NCI-H524 (cell line): ENCODE measurements at regions not wholly inside any gene's neighbourhood (a gene's known extent, or its start where the extent isn't known, plus 50 kb on each side); places are given as distances from the start of the nearest gene placed in this dataset.

ENCODE experiments used
- DNase-seq, 2 experiments: peaks; one replicate each; lab custom pipeline; 2025; lab: John Stamatoyannopoulos, UW

DNA sequence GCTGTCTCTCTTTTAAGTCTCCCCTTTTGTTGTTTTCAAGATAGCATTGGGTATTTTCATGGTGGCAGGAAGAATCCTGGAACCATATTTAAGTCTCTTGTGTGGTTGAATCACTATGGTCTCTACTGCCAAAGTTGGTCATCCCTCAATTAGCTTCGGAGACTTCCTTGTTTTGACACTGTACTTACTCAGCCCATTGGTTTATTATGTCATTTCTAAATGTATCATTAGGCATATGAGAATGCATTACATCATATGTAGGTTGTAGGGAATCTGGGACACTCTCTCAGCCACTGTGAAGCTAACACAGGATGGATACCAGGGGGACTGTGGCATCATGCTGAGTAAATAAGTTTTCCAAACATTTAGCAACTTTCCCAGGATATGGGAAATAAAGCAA is 211.8 kb downstream of the DTHD1 start:
- DNase-seq, result no peak

DNA sequence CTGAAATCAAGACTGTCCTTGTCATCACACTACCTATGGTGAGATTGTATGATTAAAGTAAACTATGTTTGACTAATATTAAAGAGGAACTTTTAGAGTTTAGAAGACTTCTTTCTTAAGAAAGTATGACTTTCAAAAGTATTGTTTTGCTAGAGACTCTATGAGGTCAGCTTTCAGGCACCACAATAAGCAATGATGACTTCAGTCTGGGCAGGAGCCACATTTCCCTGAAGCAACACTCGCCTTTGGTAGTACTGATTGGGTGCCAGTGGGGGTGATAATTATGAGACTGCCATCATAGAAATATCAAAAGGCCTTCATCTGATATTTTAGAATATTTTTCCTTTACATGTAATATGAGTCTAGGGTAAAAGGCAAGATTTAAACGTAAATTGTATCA is 212.6 kb downstream of the DTHD1 start:
- no peak for DNase-seq

DNA sequence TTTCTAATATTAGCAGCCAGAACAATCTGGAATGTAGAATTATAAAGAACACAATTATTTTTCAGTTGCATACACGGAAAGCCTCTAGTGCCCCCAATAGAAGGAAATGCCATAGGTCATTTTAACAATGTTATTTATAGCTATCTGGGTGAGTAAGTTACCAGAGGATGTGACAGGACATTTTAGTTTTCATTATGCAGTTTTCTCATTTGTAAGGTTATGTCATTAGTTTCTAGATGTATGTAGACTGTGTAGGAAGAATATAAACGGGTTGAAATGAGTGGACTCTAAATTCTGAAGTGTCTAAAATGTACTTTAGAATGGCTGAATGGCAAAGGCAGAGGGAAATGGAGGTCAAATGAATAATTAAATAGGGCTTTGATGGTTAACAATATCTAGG is 213.3 kb downstream of the DTHD1 start:
- DNase-seq, result no peak

DNA sequence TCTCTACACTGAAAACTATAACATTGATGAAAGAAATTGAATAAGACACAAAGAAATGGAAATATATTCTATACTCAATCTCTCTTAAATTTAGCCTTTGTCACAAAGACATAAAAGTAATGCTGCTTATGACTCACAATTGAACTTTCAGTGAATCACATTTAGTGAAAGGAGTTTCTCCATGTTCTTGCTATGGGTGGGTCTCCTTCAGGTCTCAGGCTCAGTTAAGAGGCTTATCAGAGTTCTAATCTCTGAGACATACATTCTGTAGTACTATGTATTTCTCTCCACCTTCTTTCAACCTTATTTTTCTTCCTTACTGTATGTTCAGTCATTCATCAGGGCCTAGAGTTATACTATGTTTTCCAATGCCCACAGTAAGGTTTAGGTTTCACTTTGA is 220.9 kb downstream of the DTHD1 start:
- no peak for DNase-seq

DNA sequence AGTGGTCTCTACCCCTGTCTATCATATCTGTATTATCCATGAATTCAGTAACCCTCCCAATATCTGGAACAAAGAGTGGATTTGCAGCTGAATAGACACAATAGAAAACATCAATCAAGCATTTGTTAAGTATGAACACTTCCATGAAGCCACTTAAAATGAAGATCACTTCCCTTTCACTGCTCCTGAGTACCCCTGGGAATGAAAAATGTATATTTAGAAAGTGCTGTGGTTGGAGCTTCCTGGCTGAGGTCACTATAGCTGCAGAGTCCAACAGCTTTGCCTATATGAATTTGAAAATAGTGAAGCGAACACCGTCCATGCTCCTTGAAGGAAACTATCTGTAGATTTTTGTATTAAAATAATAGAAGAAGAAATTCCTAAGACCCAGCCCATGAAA is 227.0 kb downstream of the DTHD1 start:
- no peak for DNase-seq

DNA sequence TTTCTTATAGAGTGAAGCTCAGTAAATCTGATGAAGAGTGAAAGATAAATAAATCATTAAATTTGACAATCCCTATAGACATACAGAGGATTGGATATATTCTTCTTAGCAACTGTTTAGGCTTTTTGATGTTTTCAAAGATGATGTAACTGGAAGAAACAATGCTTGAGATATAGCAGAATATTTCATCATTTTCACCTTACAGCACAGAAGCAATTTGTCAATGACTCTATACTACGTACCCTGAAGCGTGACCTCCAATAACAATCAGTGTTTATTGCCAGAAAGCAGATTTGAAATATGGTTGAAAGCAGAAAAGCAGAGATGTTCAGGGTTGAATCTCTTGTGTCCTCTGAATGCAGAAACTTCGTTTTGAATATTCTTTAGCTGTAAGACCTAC is 228.4 kb downstream of the DTHD1 start:
- no peak for DNase-seq

DNA sequence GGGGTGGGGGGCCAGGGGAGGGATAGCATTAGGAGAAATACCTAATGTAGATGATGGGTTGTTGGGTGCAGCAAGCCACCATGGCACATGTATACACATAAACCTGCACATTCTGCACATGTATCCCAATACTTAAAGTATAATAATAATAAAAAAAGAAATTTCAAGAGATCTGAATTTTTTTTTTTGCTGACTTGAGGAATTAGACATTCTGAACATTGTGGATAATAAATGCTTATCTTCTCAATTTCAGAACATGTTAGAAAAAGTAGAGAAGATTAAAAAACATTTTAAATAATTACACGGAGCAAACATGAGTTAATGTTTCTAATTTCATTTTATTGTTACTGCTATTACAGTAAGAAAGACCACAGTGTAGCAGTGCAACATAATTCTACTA is 230.4 kb downstream of the DTHD1 start:
- DNase-seq, result no peak

DNA sequence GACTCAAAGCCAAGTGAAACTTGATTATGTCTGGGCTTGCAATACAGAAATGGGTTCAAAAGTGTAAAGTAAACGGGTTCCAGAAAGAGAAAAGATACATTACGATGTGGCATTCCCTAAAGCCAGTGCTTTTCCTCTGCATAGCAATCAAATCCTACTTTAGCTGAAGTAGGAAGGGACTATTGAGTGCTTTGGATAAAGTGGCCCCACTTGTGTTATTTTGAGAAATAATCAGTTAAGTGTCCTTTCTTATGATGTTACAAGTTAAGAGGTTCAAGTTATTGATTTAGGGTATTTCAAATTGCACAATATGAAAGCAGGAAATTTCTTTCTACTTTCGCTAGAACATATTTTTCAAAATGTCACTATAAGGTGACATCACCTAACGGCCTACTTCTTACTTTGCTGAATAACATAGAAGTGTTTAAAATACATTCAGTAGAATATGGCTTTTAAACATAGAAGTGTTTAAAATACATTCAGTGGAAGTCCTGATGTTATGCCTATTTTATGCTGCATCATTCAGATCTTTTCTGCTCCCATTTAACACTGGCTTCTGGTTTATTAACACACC is 235.2 kb downstream of the DTHD1 start:
- DNase-seq, result no peak

DNA sequence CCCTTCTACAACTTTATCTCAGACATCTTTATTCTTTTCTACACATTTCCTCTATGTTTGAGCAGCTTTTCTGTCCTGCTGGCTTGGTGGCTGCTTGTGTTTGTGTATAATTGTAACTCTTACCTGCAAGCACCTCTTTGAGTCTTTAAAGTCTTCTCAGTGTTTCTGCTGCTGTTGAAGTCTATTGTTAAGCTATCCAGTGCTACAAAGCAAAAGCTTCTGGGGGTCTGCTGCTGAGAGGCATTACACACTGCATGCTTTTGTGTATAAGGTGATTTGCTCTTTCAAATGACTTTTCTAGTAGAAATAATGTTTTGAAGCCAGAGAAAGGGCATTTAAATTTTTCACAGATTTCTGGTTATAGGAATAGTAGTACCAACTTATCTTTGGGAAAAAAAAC is 241.8 kb downstream of the DTHD1 start:
- DNase-seq, result no peak

DNA sequence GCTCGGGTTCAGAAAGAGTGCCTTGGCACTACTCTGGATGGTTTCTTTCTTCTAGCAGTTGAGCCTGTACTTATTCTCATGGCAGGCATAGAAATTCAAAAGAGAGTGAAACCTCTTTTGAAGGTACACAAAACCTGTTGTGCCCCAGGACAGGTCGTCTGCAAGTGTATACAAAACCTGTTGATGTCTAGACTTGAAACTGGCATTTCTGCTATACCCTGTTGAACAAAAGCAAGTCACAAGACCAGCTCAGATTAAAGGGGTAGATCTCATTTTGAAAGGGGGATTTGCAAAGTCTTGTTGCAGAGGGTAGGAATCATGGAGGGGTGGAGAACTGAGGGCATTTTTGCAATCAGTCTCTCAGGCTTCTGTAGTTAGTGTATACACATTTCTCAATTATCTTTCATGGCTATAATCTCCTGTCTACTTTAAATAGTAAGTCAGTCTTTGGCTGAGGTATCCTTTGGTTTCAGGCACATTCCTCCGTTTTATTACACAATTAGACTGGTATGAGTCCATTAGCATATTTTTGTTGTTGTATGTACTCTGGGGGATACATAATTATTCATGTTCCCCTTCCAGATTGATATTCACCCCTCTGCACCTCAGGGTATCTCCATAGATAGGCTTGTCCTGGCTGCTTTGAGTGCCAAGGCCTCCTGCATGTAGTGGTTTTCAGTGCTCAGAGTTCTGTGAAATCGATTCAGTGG is 251.4 kb downstream of the DTHD1 start:
- no peak for DNase-seq

DNA sequence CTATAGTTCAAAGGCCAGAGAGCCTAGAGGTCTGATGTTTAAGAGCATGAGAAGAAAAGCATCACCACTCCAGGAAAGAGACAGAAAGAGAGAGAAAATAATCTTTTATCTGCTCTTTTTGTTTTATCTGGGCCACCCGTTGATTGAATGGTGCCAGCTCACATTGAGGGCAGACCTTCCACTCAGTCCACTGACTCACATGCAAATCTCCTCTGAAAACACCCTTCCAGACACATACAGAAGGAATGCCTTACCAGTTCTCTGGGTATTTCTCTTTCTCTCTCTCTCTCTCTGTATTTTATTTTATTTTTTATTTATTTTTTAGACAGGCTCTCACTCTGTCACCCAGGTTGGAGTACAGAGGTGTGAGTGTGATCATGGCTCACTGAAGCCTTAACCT is 252.5 kb downstream of the DTHD1 start:
- no peak for DNase-seq

DNA sequence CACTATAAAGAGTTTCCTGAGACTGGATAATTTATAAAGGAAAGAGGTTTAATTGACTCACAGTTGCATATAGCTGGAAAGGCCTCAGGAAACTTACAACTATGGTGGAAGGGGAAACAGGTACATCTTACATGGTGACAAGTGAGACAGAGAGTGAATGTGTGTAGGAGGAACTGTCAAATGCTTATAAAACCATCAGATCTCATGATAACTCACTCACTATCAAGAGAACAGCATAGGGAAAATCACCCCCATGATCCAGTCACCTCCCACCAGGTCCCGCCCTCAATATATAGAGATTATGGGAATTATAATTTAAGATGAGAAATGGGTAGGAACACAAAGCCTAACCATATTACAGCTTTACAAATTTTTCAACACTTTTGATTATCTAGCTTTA is 266.0 kb downstream of the DTHD1 start:
- no peak for DNase-seq

DNA sequence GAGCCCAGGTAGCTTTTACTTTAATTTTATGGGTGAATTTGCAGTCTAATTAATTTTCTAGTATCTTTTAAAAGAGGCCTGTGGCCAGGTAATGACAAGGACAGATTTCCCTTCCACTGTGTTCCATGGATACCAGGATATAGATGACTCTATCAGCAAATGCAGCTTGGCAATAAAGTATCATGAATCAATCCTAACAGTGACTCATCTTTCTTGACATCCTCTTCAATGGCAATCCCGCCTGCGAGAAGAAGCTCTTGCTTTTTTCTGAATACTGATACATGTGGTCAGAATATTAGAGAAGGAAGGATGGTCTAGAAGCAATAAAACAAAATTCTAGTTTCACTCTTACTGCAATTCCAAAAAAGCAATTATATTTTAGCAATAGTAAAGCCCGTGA is 267.8 kb downstream of the DTHD1 start:
- DNase-seq, result no peak

DNA sequence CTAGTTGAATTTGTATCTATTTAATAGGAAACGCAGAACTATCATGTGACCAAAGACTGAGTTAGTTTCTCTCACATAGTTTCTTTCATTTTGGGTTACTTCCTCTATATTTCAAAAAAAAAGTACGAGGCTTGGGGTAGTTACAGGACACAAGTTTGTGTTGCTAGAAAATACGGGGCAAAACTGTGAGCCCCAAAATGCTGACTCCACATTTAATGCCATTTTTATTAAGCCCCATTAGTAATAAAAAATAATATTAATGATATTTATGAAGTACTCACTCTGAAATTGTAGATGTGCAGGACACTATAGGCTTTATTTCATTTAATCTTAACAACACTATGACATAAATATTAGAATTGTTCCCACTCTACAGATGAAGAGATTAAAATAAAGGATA is 268.6 kb downstream of the DTHD1 start:
- no peak for DNase-seq

DNA sequence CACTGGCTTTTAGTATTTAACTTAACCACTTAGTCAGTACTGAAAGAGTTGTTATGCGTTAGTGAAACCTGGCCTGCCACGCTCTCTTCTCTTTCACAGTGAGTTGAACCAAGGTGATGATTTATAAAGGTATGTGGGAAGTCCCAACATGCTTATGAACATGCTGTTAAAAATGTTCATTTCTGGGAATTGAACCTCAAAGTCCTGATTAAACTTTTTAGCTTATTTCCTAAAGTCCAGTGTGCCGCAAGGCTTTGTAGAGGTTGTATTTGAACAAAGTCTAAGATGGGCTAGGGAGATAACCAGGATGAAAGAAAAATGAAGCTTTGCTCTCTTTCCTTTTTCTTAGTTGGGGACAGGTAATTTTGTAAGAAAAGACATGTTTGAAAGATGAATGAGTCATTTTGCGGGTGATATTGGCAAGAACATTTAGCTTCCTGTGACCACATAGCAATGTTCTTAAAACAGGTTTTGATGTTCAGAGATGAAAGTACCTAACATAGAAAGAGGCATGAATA is 270.3 kb downstream of the DTHD1 start:
- DNase-seq, result no peak

DNA sequence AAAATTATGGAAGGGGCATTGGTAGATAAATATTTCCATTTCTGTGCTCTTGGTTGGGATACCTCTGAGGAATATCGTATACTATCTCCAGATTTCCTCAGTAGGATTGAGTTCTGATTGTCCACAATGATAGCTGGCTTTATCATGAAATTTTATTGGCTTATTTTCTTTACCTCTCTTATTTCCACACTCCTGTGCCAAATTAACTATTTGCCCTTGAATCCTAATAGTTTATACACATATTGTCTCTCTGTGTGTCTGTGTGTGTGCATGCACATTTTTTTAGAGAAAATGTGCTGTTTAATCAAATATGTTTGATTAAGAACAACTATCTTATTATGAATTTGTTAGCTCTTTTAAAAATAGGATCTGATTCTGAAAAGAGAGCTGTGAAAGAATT is 271.6 kb downstream of the DTHD1 start:
- DNase-seq, result no peak

DNA sequence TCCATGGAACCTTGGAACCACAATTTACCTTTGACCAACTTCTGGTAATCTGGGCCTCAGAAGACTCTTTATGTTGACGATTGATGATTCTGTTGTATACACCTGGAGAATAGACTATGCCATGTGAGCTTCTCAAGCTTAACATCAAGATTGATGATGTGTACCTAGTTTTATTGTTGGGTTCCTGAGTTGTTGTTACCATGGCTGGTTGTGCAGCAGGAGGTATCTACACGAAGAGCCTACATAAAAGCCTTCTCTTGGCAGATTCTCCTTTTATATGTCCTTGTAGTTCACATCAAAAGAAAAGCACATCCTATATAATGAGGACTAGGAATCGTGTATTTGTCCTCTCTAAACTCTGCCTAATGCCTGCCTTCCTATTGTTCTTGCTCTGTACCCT is 272.0 kb downstream of the DTHD1 start:
- DNase-seq, result no peak

DNA sequence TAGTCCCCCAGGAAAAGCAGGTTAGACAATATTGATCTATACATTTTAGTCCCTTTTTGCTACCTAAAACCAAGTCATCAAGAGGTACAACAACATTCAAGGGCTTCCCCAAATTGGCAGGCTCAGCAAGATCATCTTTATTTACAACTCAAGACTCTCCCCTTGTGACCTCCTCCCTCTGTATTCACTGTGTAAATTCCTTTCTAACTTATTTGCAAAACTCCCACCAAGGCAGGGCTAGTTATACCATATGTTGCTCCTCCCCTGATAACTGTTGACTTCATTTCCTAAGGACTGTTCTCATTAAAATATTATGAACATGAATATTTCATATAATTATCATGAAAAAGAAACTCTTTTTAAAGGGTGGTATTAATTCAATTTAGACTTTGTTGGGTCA is 275.6 kb downstream of the DTHD1 start:
- no peak for DNase-seq

DNA sequence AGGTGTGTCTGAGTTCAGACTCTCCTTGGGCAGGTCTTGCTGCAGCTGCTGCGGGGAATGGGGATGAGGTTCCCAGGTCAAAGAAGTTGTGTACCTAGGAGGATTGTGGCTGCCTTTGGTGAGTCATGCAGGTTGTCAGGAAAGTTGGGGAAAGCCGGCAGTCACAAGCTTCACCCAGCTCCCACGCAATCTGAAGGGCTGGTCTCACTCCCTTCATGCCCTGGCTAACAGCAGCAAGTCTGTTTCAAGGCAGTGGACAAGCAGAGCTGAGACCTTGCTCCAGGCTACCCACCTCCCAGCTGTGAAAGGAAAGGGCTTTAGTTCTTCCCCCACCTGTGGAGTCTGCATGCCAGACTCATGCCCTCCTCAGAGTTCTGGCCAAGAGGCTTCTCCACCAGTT is 287.2 kb downstream of the DTHD1 start:
- DNase-seq, result no peak

DNA sequence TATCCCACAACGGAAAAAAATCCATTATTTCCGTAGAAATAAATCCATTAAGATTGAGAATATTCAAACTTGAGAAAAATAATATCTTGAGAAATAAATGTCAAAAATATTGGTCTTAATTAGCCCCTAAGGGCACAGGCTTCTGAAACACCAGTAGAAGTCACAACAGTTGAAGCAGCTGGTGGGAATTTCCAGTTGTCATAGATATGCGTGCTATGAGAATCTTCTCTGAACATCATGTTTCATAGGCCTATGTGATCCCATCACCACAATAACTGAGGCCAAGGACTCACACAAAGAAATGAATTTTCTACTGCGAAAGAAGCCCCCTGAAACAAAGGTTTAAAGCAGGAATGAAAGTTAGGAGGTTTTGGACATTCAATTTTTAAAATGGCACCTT is 292.0 kb downstream of the DTHD1 start:
- DNase-seq, result no peak

DNA sequence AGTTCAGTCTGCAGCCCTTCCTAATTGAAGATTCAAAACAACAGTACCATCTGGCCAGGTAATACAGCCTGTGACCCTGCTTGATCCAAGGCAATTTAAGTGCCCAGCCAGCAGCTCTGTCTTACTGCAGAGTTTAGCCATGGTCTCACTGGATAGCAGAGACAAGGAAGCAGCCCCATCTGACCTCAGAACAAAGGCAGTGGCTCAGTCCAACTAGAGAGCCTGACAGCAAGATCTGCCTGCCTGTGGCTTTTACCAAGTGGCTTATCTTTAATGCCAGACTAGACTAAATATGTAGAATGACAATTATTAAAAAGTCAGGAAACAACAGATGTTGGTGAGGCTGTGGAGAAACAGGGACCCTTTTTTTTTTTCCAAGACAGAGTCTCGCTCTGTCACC is 293.4 kb downstream of the DTHD1 start:
- DNase-seq, result peak in 1 of 2 experiments; percentile 35

DNA sequence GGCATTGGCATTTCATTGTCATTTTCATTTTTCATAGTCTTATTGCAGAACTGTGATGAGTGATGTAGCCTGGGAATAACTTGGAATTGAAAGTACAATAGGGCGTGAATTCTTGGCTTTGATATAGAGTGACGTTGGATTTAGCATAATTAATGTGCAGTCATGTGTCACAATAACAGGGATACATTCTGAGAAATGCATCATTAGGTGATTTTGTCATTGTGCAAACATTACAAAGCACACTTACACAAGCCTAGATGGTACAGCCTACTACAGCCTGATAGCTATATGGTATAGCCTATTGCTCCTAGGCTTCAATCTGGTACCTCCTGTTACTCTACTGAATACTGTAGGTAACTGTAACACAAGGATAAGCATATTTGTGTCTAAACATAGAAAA is 300.8 kb downstream of the DTHD1 start:
- no peak for DNase-seq

DNA sequence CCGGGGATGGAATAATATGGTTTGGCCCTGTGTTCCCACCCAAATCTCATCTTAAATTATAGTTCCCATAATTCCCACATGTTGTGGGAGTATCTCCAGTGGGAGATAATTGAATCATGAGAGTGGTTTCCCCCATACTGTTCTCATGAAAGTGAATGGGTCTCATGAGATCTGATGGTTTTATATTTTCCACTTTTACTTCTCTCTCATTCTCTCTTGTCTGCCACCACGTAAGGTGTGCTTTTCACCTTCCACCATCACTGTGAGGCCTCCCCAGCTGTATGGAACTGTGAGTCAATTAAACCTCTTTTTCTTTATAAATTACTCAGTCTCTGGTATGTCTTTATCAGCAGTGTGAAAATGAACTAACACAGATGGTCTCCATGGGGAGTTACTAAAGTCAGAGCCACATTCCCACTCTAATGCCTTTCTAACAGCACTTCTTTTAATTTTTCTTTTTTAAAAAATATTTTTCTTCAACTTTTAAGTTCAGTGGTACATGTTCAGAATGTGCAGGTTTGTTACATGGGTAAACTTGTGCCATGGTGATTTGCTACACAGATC is 306.6 kb downstream of the DTHD1 start:
- DNase-seq, result no peak

DNA sequence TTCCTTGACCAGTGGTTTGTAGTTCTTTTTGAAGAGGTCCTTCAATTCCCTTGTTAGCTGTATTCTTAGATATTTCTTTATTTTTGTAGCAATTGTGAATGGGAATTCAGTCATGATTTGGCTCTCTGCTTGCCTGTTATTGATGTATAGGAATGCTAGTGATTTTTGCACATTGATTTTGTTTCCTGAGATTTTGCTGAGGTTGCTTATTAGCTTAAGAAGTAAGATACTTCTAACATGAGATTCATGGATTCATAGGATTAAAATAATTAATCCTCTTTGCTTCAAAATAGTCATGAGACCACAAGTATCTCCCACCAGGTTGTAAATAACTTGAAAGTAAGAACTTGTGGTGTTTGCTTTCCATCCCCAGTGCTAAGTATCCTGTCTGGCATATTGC is 308.9 kb downstream of the DTHD1 start:
- no peak for DNase-seq
